ENCODE measurements at regions not wholly inside any gene's neighbourhood (a gene's known extent, or its start where the extent isn't known, plus 50 kb on each side); places are given as distances from the start of the nearest gene placed in this dataset.

DNA sequence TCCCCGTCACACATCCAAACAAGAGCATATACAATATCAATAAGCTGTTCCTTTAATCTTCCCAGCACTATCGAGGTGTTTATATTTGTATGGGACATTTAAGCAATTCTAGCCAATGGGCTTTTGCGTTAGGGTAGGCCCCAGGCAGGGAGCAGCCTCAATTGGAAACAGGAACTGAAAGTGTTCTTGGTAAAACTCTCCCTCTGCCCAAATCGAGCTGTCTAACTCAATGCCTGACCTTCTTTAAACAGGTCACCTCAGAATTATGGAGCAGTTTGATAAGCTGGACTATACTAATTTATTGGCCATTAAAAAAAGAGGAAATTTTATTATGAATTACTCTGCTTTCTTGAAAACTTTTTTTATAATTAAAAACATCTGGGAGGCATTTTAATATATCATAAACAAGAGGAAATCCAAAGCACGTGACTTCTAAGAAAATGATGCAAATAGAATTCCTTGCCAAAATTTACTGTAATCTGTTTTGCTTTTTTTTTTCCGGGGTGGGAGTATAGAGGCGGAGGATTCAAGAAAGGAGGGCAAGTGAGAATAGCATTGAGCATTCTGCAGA lies 498.1 kb downstream of the LMO4 start:
- no peak for TF ChIP-seq ESRRA (CRISPR knock-in tag; IDR thresholded peaks at IDR 0.05; ENCODE audit: borderline replicate concordance)
- TF ChIP-seq ZNF121 (CRISPR knock-in tag; IDR thresholded peaks at IDR 0.05), result no peak
- TF ChIP-seq ETV6 (CRISPR knock-in tag; IDR thresholded peaks at IDR 0.05), result no peak
- TF ChIP-seq, protein P1, sequence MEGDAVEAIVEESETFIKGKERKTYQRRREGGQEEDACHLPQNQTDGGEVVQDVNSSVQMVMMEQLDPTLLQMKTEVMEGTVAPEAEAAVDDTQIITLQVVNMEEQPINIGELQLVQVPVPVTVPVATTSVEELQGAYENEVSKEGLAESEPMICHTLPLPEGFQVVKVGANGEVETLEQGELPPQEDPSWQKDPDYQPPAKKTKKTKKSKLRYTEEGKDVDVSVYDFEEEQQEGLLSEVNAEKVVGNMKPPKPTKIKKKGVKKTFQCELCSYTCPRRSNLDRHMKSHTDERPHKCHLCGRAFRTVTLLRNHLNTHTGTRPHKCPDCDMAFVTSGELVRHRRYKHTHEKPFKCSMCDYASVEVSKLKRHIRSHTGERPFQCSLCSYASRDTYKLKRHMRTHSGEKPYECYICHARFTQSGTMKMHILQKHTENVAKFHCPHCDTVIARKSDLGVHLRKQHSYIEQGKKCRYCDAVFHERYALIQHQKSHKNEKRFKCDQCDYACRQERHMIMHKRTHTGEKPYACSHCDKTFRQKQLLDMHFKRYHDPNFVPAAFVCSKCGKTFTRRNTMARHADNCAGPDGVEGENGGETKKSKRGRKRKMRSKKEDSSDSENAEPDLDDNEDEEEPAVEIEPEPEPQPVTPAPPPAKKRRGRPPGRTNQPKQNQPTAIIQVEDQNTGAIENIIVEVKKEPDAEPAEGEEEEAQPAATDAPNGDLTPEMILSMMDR (IDR thresholded peaks at IDR 0.05), result no peak
- no peak for TF ChIP-seq SP1 (CRISPR knock-in tag; conservative IDR thresholded peaks at IDR 0.05)
- TF ChIP-seq ERG (CRISPR knock-in tag; IDR thresholded peaks at IDR 0.05), result no peak
- TF ChIP-seq, protein P2, sequence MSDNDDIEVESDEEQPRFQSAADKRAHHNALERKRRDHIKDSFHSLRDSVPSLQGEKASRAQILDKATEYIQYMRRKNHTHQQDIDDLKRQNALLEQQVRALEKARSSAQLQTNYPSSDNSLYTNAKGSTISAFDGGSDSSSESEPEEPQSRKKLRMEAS (CRISPR knock-in tag; IDR thresholded peaks at IDR 0.05), result no peak
- no peak for TF ChIP-seq MYBL2 (CRISPR knock-in tag; IDR thresholded peaks at IDR 0.05)
- no peak for TF ChIP-seq FOXP1 (CRISPR knock-in tag; IDR thresholded peaks at IDR 0.05; ENCODE audit: borderline replicate concordance)
- no peak for TF ChIP-seq NFYB (CRISPR knock-in tag; conservative IDR thresholded peaks at IDR 0.05; ENCODE audit: low read depth)
- no peak for TF ChIP-seq ZNF423 (CRISPR knock-in tag; IDR thresholded peaks at IDR 0.05)
